ENCODE measurements at regions not wholly inside any gene's neighbourhood (a gene's known extent, or its start where the extent isn't known, plus 50 kb on each side); places are given as distances from the start of the nearest gene placed in this dataset.

DNA sequence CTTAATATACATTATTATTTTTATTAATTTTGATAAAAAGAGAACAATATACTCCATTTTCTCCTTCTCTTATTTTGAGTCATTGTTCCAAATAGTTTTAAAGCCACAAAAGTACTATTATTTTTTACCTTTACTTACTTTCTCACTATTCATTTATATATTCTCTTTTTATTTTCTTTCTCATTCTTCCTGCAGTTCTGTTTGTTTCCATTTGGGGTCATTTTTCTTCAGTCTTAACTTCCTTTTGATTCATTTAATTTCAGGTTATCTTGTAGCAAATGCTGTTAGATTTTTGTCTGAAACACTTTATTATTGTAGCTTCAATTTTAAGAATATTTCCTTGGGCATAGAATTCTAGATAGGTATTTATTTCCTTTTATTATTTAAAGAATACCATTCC lies 438.6 kb upstream of the EPHA5 start:
- DNase-seq (ENCODE audit: extremely low spot score, unreplicated experiment) = no peak
- Mint-ChIP-seq H3K27me3 (no peaks in the 10 kb centered on the region), H3K36me3 (no peaks in the 10 kb centered on the region), H3K9me3 (no peaks in the 10 kb centered on the region), H3K4me1 (ENCODE audit: unreplicated experiment) (no peaks in the 10 kb centered on the region), H3K4me3 (no peak overlapping the region), H3K27ac (no peak overlapping the region)
- TF ChIP-seq, protein P1, sequence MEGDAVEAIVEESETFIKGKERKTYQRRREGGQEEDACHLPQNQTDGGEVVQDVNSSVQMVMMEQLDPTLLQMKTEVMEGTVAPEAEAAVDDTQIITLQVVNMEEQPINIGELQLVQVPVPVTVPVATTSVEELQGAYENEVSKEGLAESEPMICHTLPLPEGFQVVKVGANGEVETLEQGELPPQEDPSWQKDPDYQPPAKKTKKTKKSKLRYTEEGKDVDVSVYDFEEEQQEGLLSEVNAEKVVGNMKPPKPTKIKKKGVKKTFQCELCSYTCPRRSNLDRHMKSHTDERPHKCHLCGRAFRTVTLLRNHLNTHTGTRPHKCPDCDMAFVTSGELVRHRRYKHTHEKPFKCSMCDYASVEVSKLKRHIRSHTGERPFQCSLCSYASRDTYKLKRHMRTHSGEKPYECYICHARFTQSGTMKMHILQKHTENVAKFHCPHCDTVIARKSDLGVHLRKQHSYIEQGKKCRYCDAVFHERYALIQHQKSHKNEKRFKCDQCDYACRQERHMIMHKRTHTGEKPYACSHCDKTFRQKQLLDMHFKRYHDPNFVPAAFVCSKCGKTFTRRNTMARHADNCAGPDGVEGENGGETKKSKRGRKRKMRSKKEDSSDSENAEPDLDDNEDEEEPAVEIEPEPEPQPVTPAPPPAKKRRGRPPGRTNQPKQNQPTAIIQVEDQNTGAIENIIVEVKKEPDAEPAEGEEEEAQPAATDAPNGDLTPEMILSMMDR (conservative IDR thresholded peaks at IDR 0.05) = peak; percentile 54

DNA sequence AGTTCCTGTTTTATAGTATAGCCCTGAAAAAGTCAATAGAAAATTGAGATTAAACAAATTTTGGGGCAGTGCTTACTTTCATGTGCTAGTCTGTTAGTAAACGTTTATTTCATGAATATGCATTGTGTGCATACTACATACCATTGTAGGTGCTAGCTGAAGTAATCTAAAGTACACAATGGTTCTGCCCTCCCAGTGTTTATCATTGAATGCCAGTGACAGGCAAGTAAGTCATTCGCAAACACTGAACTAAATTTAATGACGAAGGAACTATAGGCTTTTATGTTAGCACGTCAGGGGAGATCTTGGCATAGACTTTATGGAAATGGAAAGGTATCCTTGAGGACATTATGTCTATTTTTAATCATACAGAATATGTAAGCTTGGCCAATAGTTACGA lies 426.9 kb upstream of the EPHA5 start:
- no peaks in the 10 kb centered on the region for H3K9me3 Mint-ChIP-seq
- no peak for DNase-seq (ENCODE audit: extremely low spot score, unreplicated experiment)
- H3K36me3 Mint-ChIP-seq = no peaks in the 10 kb centered on the region
- H3K27ac Mint-ChIP-seq = no peak overlapping the region
- no peak overlapping the region for H3K4me3 Mint-ChIP-seq
- TF ChIP-seq, protein P1 (conservative IDR thresholded peaks at IDR 0.05) = no peak
- H3K27me3 Mint-ChIP-seq = no peaks in the 10 kb centered on the region
- H3K4me1 Mint-ChIP-seq (ENCODE audit: unreplicated experiment) = no peaks in the 10 kb centered on the region

DNA sequence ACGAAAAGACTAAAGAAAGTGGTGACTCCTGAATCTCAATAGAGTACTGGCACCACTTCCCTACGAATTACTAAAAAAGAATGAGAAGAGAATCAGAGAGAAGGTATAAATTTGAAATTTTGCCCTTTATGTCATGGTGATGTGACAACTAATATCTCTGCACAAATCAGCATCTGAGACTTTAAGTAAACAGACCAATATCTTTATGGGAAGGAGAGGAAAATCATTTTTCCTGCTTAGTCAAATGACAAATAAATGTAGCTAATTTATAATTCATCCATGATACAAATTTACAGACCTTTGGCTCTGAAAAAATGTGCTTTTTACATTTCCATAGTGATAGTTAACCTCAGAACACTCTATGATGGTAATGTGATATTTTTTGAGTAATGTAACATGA lies 424.8 kb upstream of the EPHA5 start:
- Mint-ChIP-seq H3K9me3 (peaks cover 6% of the 10 kb centered on the region), H3K27me3 (no peaks in the 10 kb centered on the region), H3K4me3 (no peak overlapping the region), H3K4me1 (ENCODE audit: unreplicated experiment) (no peaks in the 10 kb centered on the region), H3K36me3 (peaks cover 3% of the 10 kb centered on the region), H3K27ac (no peak overlapping the region)
- DNase-seq (ENCODE audit: extremely low spot score, unreplicated experiment) = no peak
- TF ChIP-seq, protein P1 (conservative IDR thresholded peaks at IDR 0.05) = no peak

DNA sequence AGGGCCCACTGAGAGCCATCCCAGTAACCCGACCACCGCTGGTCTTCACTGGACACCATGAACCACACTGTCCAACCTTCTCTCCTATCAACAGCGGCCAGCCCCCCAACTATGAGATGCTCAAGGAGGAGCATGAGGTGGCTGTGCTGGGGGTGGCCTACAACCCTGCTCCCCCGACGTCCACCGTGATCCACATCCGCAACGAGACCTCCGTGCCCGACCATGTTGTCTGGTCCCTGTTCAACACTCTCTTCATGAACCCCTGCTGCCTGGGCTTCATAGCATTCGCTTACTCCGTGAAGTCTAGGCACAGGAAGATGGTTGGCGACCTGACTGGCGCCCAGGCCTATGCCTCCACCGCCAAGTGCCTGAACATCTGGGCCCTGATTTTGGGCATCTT lies 423.8 kb upstream of the EPHA5 start:
- no peak overlapping the region for H3K27ac Mint-ChIP-seq
- TF ChIP-seq, protein P1 (conservative IDR thresholded peaks at IDR 0.05) = no peak
- H3K36me3 Mint-ChIP-seq = peaks cover 3% of the 10 kb centered on the region
- H3K4me3 Mint-ChIP-seq = no peak overlapping the region
- no peaks in the 10 kb centered on the region for H3K4me1 Mint-ChIP-seq (ENCODE audit: unreplicated experiment)
- H3K9me3 Mint-ChIP-seq = peaks cover 6% of the 10 kb centered on the region
- no peaks in the 10 kb centered on the region for H3K27me3 Mint-ChIP-seq
- no peak for DNase-seq (ENCODE audit: extremely low spot score, unreplicated experiment)

- no peaks in the 10 kb centered on the region for H3K4me1 Mint-ChIP-seq (ENCODE audit: unreplicated experiment)
- no peak for DNase-seq (ENCODE audit: extremely low spot score, unreplicated experiment)
Observed at GRCh38 chr4:66091786-66092185, 421.5 kb upstream of the EPHA5 start.

More at GRCh38 chr4:66091786-66092185, 421.5 kb upstream of the EPHA5 start:
- Mint-ChIP-seq H3K27me3 (no peaks in the 10 kb centered on the region), H3K4me3 (no peak overlapping the region), H3K27ac (no peak overlapping the region), H3K9me3 (peaks cover 6% of the 10 kb centered on the region), H3K36me3 (peaks cover 3% of the 10 kb centered on the region)
- TF ChIP-seq, protein P1 (conservative IDR thresholded peaks at IDR 0.05) = no peak
